ENCODE measurements at regions not wholly inside any gene's neighbourhood (a gene's known extent, or its start where the extent isn't known, plus 50 kb on each side); places are given as distances from the start of the nearest gene placed in this dataset.

GRCh38 chr5:1672396-1672795, 127.2 kb downstream of the MRPL36 start:
- TF ChIP-seq EP300 (IDR thresholded peaks at IDR 0.05) (no peak), POLR2A (IDR thresholded peaks at IDR 0.05; ENCODE audit: low read depth) (no peak), POLR2AphosphoS5 (IDR thresholded peaks at IDR 0.05) (no peak)
- TF ChIP-seq, protein P1, sequence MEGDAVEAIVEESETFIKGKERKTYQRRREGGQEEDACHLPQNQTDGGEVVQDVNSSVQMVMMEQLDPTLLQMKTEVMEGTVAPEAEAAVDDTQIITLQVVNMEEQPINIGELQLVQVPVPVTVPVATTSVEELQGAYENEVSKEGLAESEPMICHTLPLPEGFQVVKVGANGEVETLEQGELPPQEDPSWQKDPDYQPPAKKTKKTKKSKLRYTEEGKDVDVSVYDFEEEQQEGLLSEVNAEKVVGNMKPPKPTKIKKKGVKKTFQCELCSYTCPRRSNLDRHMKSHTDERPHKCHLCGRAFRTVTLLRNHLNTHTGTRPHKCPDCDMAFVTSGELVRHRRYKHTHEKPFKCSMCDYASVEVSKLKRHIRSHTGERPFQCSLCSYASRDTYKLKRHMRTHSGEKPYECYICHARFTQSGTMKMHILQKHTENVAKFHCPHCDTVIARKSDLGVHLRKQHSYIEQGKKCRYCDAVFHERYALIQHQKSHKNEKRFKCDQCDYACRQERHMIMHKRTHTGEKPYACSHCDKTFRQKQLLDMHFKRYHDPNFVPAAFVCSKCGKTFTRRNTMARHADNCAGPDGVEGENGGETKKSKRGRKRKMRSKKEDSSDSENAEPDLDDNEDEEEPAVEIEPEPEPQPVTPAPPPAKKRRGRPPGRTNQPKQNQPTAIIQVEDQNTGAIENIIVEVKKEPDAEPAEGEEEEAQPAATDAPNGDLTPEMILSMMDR (IDR thresholded peaks at IDR 0.05): no peak
